ENCODE measurements at regions not wholly inside any gene's neighbourhood (a gene's known extent, or its start where the extent isn't known, plus 50 kb on each side); places are given as distances from the start of the nearest gene placed in this dataset.

DNA sequence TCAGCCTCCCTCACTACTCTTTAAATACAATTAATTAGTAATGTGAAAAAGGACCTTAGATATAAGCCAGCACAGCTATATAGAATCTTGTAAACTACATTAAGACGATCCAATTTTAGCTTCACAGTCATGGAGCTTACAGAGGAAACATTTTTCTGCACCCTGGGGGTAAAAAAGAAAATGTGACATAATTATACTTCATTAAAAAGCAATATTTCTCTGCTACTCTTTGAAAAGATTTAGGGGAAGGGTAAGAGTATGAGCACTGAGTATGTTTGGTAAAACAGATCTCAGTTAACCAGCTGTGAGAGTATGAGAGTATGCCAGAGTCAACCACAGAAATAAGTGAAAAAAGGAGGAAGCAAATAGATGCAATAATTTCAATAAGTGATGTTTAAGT, 1415.9 kb downstream of the PLA2G4A start:
- TF ChIP-seq, protein P1, sequence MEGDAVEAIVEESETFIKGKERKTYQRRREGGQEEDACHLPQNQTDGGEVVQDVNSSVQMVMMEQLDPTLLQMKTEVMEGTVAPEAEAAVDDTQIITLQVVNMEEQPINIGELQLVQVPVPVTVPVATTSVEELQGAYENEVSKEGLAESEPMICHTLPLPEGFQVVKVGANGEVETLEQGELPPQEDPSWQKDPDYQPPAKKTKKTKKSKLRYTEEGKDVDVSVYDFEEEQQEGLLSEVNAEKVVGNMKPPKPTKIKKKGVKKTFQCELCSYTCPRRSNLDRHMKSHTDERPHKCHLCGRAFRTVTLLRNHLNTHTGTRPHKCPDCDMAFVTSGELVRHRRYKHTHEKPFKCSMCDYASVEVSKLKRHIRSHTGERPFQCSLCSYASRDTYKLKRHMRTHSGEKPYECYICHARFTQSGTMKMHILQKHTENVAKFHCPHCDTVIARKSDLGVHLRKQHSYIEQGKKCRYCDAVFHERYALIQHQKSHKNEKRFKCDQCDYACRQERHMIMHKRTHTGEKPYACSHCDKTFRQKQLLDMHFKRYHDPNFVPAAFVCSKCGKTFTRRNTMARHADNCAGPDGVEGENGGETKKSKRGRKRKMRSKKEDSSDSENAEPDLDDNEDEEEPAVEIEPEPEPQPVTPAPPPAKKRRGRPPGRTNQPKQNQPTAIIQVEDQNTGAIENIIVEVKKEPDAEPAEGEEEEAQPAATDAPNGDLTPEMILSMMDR (IDR thresholded peaks at IDR 0.05) = no peak
- TF ChIP-seq ZFX (IDR thresholded peaks at IDR 0.05; ENCODE audit: borderline replicate concordance) = no peak

All from 22Rv1 (cell line).